ENCODE measurements at regions not wholly inside any gene's neighbourhood (a gene's known extent, or its start where the extent isn't known, plus 50 kb on each side); places are given as distances from the start of the nearest gene placed in this dataset.

- TF ChIP-seq CTCF (IDR thresholded peaks at IDR 0.05) (no peak), EZH2 (IDR thresholded peaks at IDR 0.05; ENCODE audit: borderline replicate concordance, insufficient read depth, low read depth, low read length, poor library complexity, severe bottlenecking) (no peak)
Measured at GRCh38 chr14:61866932-61867920, 105.0 kb downstream of the SNAPC1 start.
